GM21447 (cell line): ENCODE measurements at regions not wholly inside any gene's neighbourhood (a gene's known extent, or its start where the extent isn't known, plus 50 kb on each side); places are given as distances from the start of the nearest gene placed in this dataset.

ENCODE experiments used
- ATAC-seq: cut with Tn5 transposase; IDR thresholded peaks from one replicate; pipeline ENCODE4 v1.9.1; 2021; ENCODE audit not compliant: unreplicated experiment

GRCh38 chr3:174639970-174640369, 219.2 kb upstream of the NAALADL2 start:
- ATAC-seq = no peak

GRCh38 chr3:174640932-174641331, 218.2 kb upstream of the NAALADL2 start:
- ATAC-seq = no peak

- ATAC-seq = no peak
Measured at GRCh38 chr3:174644287-174644686, 214.8 kb upstream of the NAALADL2 start.

- no peak for ATAC-seq
Measured at GRCh38 chr3:174651951-174652350, 207.2 kb upstream of the NAALADL2 start.

- ATAC-seq = no peak
Measured at GRCh38 chr3:174659511-174659910, 199.6 kb upstream of the NAALADL2 start.

- ATAC-seq = no peak
Measured at GRCh38 chr3:174662653-174663052, 196.5 kb upstream of the NAALADL2 start.

GRCh38 chr3:174667386-174667785, 191.7 kb upstream of the NAALADL2 start:
- ATAC-seq = no peak

- ATAC-seq = no peak
Measured at GRCh38 chr3:174675406-174675805, 183.7 kb upstream of the NAALADL2 start.

GRCh38 chr3:174681784-174682183, 177.3 kb upstream of the NAALADL2 start:
- no peak for ATAC-seq

GRCh38 chr3:174685796-174686195, 173.3 kb upstream of the NAALADL2 start:
- no peak for ATAC-seq

- no peak for ATAC-seq
Measured at GRCh38 chr3:174697310-174697709, 161.8 kb upstream of the NAALADL2 start.

- no peak for ATAC-seq
Measured at GRCh38 chr3:174700736-174701135, 158.4 kb upstream of the NAALADL2 start.

- no peak for ATAC-seq
Measured at GRCh38 chr3:174710612-174711011, 148.5 kb upstream of the NAALADL2 start.

- no peak for ATAC-seq
Measured at GRCh38 chr3:174715386-174715785, 143.7 kb upstream of the NAALADL2 start.

- no peak for ATAC-seq
Measured at GRCh38 chr3:174716956-174717505, 142.1 kb upstream of the NAALADL2 start.

- no peak for ATAC-seq
Measured at GRCh38 chr3:174720717-174721116, 138.4 kb upstream of the NAALADL2 start.

- no peak for ATAC-seq
Measured at GRCh38 chr3:174725303-174725702, 133.8 kb upstream of the NAALADL2 start.

GRCh38 chr3:174737966-174738365, 121.2 kb upstream of the NAALADL2 start:
- ATAC-seq = no peak

GRCh38 chr3:174749143-174749542, 110.0 kb upstream of the NAALADL2 start:
- no peak for ATAC-seq

GRCh38 chr3:174755833-174756829, 103.0 kb upstream of the NAALADL2 start:
- no peak for ATAC-seq

GRCh38 chr3:174758943-174759342, 100.2 kb upstream of the NAALADL2 start:
- ATAC-seq = no peak

- ATAC-seq = no peak
Measured at GRCh38 chr3:174767406-174767805, 91.7 kb upstream of the NAALADL2 start.
